ES-I3 (cell line): ENCODE measurements at regions not wholly inside any gene's neighbourhood (a gene's known extent, or its start where the extent isn't known, plus 50 kb on each side); places are given as distances from the start of the nearest gene placed in this dataset.
"Not testable (repeated sequence)": the region's sequence is repeated elsewhere in the genome, so short reads cannot be mapped to it uniquely, and the experiment has no call there.

Experiments used
- H3K36me3 ChIP-seq: 2 replicates; pipeline ENCODE4 v1.6.1; 2013; ENCODE audit warnings: mild to moderate bottlenecking, low read length, control low read depth, moderate library complexity; ENCODE audit not compliant: insufficient read depth
- H3K4me1 ChIP-seq: 2 replicates; pipeline ENCODE4 v1.6.1; 2013; ENCODE audit warnings: mild to moderate bottlenecking, control low read depth, low read length; ENCODE audit not compliant: insufficient read depth
- H3K9ac ChIP-seq: 2 replicates; pipeline ENCODE4 v1.6.1; 2013; ENCODE audit warnings: low read depth, mild to moderate bottlenecking, low read length, moderate library complexity
- H3K9me3 ChIP-seq: 2 replicates; pipeline ENCODE4 v1.6.1; 2013; ENCODE audit warnings: mild to moderate bottlenecking, low read length, moderate library complexity; ENCODE audit not compliant: control insufficient read depth, insufficient read depth

GRCh38 chr13:44048326-44048725 is 168.6 kb downstream of the LACC1 start:
- Histone ChIP-seq H3K36me3 (no peaks in the 10 kb centered on the region), H3K9me3 (no peaks in the 10 kb centered on the region), H3K9ac (no peak overlapping the region), H3K4me1 (peaks cover 4% of the 10 kb centered on the region; the same call in 1 of the 2 replicates)

DNA sequence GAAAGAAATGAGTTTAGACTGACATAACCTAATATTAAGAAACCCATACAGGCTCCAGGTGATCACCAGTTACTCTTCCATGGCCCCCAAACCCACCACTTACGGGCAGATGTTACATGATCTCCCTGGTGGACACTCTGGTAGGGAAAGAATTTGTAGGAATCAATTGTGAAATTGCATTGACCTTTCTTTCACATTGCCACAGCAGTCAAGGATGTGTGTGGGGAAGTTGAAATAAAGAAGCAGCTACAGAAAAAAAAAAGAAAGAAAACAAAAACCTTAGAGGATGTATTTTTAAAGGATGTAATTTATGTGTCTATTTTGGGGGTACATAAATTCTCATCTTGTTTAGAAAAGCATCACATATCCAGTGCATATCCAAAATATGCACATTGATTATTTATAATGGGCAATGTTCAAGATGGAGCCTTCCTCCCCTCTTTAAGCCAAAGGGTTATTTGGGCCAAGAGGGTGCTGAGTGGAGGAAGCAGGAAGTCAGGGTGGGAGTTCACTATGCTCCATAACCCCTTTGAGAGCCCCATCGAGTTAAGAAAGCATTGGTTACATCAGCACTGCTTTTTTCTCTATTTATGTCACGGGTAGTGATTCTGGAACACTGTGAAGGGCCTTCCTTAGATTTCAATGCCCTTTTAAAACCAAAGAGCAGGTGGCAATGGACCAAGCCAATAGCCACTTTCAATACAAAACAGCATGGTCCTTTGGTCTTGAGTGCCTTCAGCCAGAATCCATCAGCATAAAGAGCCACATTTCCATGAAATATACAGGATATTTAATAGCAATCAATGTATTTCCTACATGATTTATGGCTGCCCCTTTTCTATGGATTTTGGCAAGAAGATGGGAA is 169.6 kb downstream of the LACC1 start:
- Histone ChIP-seq H3K9ac (no peak overlapping the region), H3K4me1 (peaks cover 8% of the 10 kb centered on the region; the same call in 1 of the 2 replicates), H3K9me3 (no peaks in the 10 kb centered on the region), H3K36me3 (no peaks in the 10 kb centered on the region)

DNA sequence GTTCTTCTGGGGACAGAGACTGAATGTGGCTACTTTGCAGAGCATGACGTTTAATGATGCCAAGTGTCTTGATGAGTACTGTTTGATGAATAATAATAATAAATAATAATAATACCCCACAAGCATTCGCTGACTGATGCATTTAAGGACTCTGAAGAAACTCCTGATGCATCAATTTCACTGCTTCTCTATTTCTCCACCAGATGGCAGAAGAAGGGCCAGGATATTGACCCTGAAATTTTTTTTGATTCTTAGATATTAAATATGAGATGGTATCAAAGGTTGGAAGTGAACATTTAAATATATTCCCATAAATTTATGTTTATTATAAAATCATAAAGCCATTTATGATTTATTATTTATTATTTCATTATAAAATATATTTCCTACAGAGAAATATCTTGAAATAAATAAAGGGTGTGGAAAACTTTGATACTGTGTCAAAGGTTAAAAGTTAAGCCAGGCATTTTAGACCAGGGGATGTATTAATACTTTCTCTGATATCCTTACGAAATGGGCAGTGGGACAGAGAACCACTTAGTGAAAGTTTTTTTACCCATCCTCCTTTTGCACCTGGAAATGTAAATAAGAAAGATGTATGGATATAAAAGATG is 170.9 kb downstream of the LACC1 start:
- Histone ChIP-seq H3K9ac (no peak overlapping the region), H3K36me3 (no peaks in the 10 kb centered on the region), H3K4me1 (peaks cover 8% of the 10 kb centered on the region; the same call in 1 of the 2 replicates), H3K9me3 (no peaks in the 10 kb centered on the region)

GRCh38 chr13:44051405-44051804 is 171.7 kb downstream of the LACC1 start:
- peaks cover 8% of the 10 kb centered on the region; the same call in 1 of the 2 replicates for H3K4me1 ChIP-seq
- no peaks in the 10 kb centered on the region for H3K9me3 ChIP-seq
- H3K9ac ChIP-seq, result no peak overlapping the region
- no peaks in the 10 kb centered on the region for H3K36me3 ChIP-seq

- H3K9ac ChIP-seq, result no peak overlapping the region
- H3K9me3 ChIP-seq, result no peaks in the 10 kb centered on the region
- peaks cover 8% of the 10 kb centered on the region; the same call in 1 of the 2 replicates for H3K4me1 ChIP-seq
- H3K36me3 ChIP-seq, result no peaks in the 10 kb centered on the region
Observed at GRCh38 chr13:44051918-44052675, 172.4 kb downstream of the LACC1 start.

- H3K4me1 ChIP-seq, result peaks cover 8% of the 10 kb centered on the region; the same call in 1 of the 2 replicates
- H3K9ac ChIP-seq, result no peak overlapping the region
- H3K9me3 ChIP-seq, result no peaks in the 10 kb centered on the region
- no peaks in the 10 kb centered on the region for H3K36me3 ChIP-seq
Observed at GRCh38 chr13:44052780-44053184, 173.1 kb downstream of the LACC1 start.

GRCh38 chr13:44053208-44053607 is 173.5 kb downstream of the LACC1 start:
- H3K4me1 ChIP-seq, result peaks cover 10% of the 10 kb centered on the region; the same call in 1 of the 2 replicates
- no peak overlapping the region for H3K9ac ChIP-seq
- no peaks in the 10 kb centered on the region for H3K36me3 ChIP-seq
- no peaks in the 10 kb centered on the region for H3K9me3 ChIP-seq

DNA sequence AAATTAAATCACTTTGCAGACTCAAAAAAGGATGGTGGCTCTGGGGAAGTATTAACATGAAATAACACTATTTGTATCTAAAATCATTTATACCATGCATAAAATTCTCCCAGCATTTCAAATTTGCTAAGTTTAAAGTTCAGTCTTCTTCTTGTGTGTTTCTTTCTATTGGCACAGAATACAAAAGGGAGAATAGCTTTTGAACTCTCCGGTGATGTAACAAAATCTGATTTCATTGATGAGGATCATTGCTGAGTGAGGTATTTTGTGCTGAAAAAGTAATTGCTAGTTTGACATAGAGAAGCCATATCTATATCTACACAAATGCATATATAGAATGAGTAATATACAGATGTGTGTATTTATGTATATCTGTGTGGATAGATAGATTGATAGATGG is 174.8 kb downstream of the LACC1 start:
- Histone ChIP-seq H3K9me3 (no peaks in the 10 kb centered on the region), H3K36me3 (no peaks in the 10 kb centered on the region), H3K9ac (no peak overlapping the region), H3K4me1 (peaks cover 20% of the 10 kb centered on the region; the same call in 1 of the 2 replicates)

GRCh38 chr13:44055681-44056080 is 176.0 kb downstream of the LACC1 start:
- not testable (repeated sequence) for H3K36me3 ChIP-seq, H3K9me3 ChIP-seq, H3K9ac ChIP-seq
- H3K4me1 ChIP-seq, result peaks cover 20% of the 10 kb centered on the region; the same call in 1 of the 2 replicates

DNA sequence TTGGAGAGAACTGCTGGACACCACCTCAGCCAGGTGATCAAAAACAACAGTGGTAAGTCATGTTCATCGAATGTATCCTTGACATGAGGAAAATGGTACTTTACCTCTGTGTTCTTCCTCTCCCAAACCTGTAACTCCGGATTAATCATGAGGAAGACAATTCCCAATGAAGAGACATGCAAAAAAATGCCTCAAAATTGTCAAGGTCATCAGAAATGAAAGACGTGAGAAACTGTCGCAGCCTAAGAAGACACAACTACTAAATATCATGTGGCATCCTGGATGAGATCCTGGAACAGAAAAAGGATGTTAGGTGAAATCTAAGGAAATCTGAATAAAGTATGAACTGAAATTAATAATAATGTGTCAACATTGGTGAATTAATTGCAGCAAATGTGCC is 178.4 kb downstream of the LACC1 start:
- Histone ChIP-seq H3K9me3 (no peaks in the 10 kb centered on the region), H3K9ac (no peak overlapping the region), H3K4me1 (peaks cover 16% of the 10 kb centered on the region; the same call in 1 of the 2 replicates), H3K36me3 (no peaks in the 10 kb centered on the region)

DNA sequence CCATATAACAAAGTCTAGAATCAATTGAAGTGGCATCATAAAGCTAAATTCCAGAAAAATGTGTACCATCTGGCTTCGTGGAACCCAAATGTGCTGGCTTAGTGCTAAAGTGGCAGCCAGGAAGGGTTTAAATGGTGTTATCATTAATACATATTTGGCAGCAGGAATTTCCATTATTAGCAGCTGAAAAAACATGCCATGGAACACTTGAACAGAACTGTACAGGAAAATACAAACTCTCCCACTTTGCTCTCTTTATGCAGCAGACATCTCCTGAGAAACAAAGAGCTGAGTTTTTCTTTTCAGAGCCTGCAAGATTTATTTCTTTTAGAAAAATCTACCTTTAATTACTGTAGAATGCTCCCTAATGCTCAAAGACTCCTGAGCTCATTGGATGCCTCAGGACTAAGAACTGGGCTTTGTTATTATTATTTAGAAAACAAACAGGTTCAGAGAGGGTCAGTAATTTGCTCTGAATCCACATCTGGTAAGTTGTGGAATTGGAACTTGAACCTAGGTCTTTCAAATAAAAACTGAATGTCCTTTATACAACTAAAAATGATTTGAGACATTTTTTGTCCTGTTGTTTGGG is 179.0 kb downstream of the LACC1 start:
- Histone ChIP-seq H3K36me3 (no peaks in the 10 kb centered on the region), H3K9ac (no peak overlapping the region)

GRCh38 chr13:44061876-44062275 is 182.2 kb downstream of the LACC1 start:
- no peak overlapping the region for H3K9ac ChIP-seq
- H3K9me3 ChIP-seq, result no peaks in the 10 kb centered on the region
- peaks cover 12% of the 10 kb centered on the region; the same call in 1 of the 2 replicates for H3K4me1 ChIP-seq
- no peaks in the 10 kb centered on the region for H3K36me3 ChIP-seq

More for the DNA sequence above, 179.0 kb downstream of the LACC1 start:
- Histone ChIP-seq H3K4me1 (peaks cover 12% of the 10 kb centered on the region; the same call in 1 of the 2 replicates), H3K9me3 (no peaks in the 10 kb centered on the region)

DNA sequence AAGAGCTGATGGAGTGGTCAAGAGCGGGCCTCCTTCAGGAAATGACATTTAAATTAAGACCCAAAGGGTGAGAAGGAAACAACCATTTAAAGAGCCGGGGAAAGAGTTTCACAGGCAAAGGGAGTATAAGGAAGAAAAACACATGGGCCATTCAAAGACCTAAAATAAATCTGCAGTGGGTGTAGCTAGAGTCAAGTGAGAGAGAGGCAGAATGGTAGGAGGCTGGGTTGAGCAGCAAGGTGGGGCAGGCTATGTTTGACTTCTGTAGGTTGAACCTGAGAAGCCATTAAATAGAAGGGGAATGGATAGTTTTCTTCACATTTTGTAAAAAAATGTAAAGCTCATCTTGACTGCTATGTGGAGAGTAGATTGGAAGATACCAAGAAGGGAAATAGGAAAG is 183.8 kb downstream of the LACC1 start:
- peaks cover 13% of the 10 kb centered on the region for H3K4me1 ChIP-seq
- no peaks in the 10 kb centered on the region for H3K9me3 ChIP-seq
- H3K36me3 ChIP-seq, result no peaks in the 10 kb centered on the region
- H3K9ac ChIP-seq, result no peak overlapping the region

GRCh38 chr13:44063881-44064280 is 184.2 kb downstream of the LACC1 start:
- no peak overlapping the region for H3K9ac ChIP-seq
- H3K9me3 ChIP-seq, result no peaks in the 10 kb centered on the region
- no peaks in the 10 kb centered on the region for H3K36me3 ChIP-seq
- H3K4me1 ChIP-seq, result peaks cover 12% of the 10 kb centered on the region
